ENCODE measurements at regions not wholly inside any gene's neighbourhood (a gene's known extent, or its start where the extent isn't known, plus 50 kb on each side); places are given as distances from the start of the nearest gene placed in this dataset.

GRCh38 chr9:4921449-4921848 lies 63.6 kb upstream of the JAK2 start:
- Histone ChIP-seq H3K36me3 (0 out of 22 replicates have a peak, but pooled peaks cover 0 to 3% (median 0%) of the 10 kb centered on the region in 11 experiments), H3K27me3 (no peaks in the 10 kb centered on the region), H3K9me3 (replicated peaks in 1 of 11) (peaks cover 18 to 27% (median 22%) of the 10 kb centered on the region in 11 experiments), H3K4me2 (no peak overlapping the region), H3K4me1 (0 out of 20 replicates have a peak, but pooled peaks cover 0 to 4% (median 0%) of the 10 kb centered on the region in 10 experiments), H4K20me1 (no peaks in the 10 kb centered on the region), H3K9ac (no peak overlapping the region), H3K27ac (no peak overlapping the region), H3K4me3 (no peak overlapping the region)
- no peak for TF ChIP-seq Cebpa-rat (IDR thresholded peaks at IDR 0.05)

- Histone ChIP-seq H3K4me1 (peaks cover 0 to 8% (median 0%) of the 10 kb centered on the region in 10 experiments; a peak in 6 of 20 replicates), H3K4me2 (no peak overlapping the region), H3K9me3 (replicated peaks in 1 of 11) (peaks cover 18 to 27% (median 22%) of the 10 kb centered on the region in 11 experiments), H3K27me3 (no peaks in the 10 kb centered on the region), H4K20me1 (no peaks in the 10 kb centered on the region), H3K27ac (no peak overlapping the region), H3K9ac (no peak overlapping the region), H3K4me3 (no peak overlapping the region), H3K36me3 (0 out of 22 replicates have a peak, but pooled peaks cover 0 to 3% (median 0%) of the 10 kb centered on the region in 11 experiments)
- TF ChIP-seq Cebpa-rat (IDR thresholded peaks at IDR 0.05), result no peak
Measured at GRCh38 chr9:4922101-4922500, 63.0 kb upstream of the JAK2 start.

- no peak overlapping the region for H3K4me3 ChIP-seq
- H3K9me3 ChIP-seq (replicated peaks in 1 of 11), result peaks cover 18 to 27% (median 22%) of the 10 kb centered on the region in 11 experiments
- no peak overlapping the region for H3K27ac ChIP-seq
- no peak overlapping the region for H3K9ac ChIP-seq
- peaks cover 0 to 14% (median 0%) of the 10 kb centered on the region in 10 experiments; a peak in 6 of 20 replicates for H3K4me1 ChIP-seq
- TF ChIP-seq Cebpa-rat (IDR thresholded peaks at IDR 0.05), result no peak
- 0 out of 22 replicates have a peak, but pooled peaks cover 0 to 3% (median 0%) of the 10 kb centered on the region in 11 experiments for H3K36me3 ChIP-seq
- no peaks in the 10 kb centered on the region for H3K27me3 ChIP-seq
- no peak overlapping the region for H3K4me2 ChIP-seq
- H4K20me1 ChIP-seq, result no peaks in the 10 kb centered on the region
Measured at GRCh38 chr9:4922730-4923129, 62.3 kb upstream of the JAK2 start.

GRCh38 chr9:4923141-4923540 lies 61.9 kb upstream of the JAK2 start:
- 0 out of 22 replicates have a peak, but pooled peaks cover 0 to 3% (median 0%) of the 10 kb centered on the region in 11 experiments for H3K36me3 ChIP-seq
- no peaks in the 10 kb centered on the region for H4K20me1 ChIP-seq
- H3K27ac ChIP-seq, result no peak overlapping the region
- peaks cover 18 to 27% (median 22%) of the 10 kb centered on the region in 11 experiments for H3K9me3 ChIP-seq (replicated peaks in 1 of 11)
- peaks cover 0 to 14% (median 0%) of the 10 kb centered on the region in 10 experiments; a peak in 6 of 20 replicates for H3K4me1 ChIP-seq
- TF ChIP-seq Cebpa-rat (IDR thresholded peaks at IDR 0.05), result no peak
- no peak overlapping the region for H3K4me2 ChIP-seq
- H3K9ac ChIP-seq, result no peak overlapping the region
- H3K4me3 ChIP-seq, result no peak overlapping the region
- no peaks in the 10 kb centered on the region for H3K27me3 ChIP-seq

GRCh38 chr9:4923580-4924544 lies 61.2 kb upstream of the JAK2 start:
- Histone ChIP-seq H3K4me3 (no peak overlapping the region), H3K4me2 (no peak overlapping the region), H3K27ac (no peak overlapping the region), H3K9ac (no peak overlapping the region), H3K27me3 (no peaks in the 10 kb centered on the region), H3K9me3 (replicated peaks in 1 of 11) (peaks cover 18 to 27% (median 22%) of the 10 kb centered on the region in 11 experiments), H3K36me3 (0 out of 22 replicates have a peak, but pooled peaks cover 0 to 3% (median 0%) of the 10 kb centered on the region in 11 experiments), H3K4me1 (peaks cover 0 to 14% (median 0%) of the 10 kb centered on the region in 10 experiments; a peak in 6 of 20 replicates), H4K20me1 (no peaks in the 10 kb centered on the region)
- TF ChIP-seq Cebpa-rat (IDR thresholded peaks at IDR 0.05), result no peak

GRCh38 chr9:4926239-4926638 lies 58.8 kb upstream of the JAK2 start:
- no peaks in the 10 kb centered on the region for H3K27me3 ChIP-seq
- H3K27ac ChIP-seq, result no peak overlapping the region
- H3K36me3 ChIP-seq, result 0 out of 22 replicates have a peak, but pooled peaks cover 0 to 2% (median 0%) of the 10 kb centered on the region in 11 experiments
- no peak for TF ChIP-seq Cebpa-rat (IDR thresholded peaks at IDR 0.05)
- no peaks in the 10 kb centered on the region for H4K20me1 ChIP-seq
- H3K4me1 ChIP-seq, result peaks cover 0 to 26% (median 4%) of the 10 kb centered on the region in 10 experiments; a peak in 9 of 20 replicates
- peaks cover 3 to 10% (median 4%) of the 10 kb centered on the region in 11 experiments; a peak in 21 of 22 replicates for H3K9me3 ChIP-seq (replicated peaks in 1 of 11)
- H3K4me3 ChIP-seq, result no peak overlapping the region
- H3K4me2 ChIP-seq, result no peak overlapping the region
- H3K9ac ChIP-seq, result no peak overlapping the region

GRCh38 chr9:4927043-4927471 lies 58.0 kb upstream of the JAK2 start:
- Histone ChIP-seq H3K27me3 (no peaks in the 10 kb centered on the region), H3K4me1 (peaks cover 0 to 26% (median 4%) of the 10 kb centered on the region in 10 experiments; a peak in 9 of 20 replicates), H3K4me2 (peak overlapping the region in 3 of 11 experiments; percentile 5 to 42 (median 40); a peak in 5 of 22 replicates), H3K27ac (no peak overlapping the region), H3K9ac (no peak overlapping the region), H4K20me1 (no peaks in the 10 kb centered on the region), H3K9me3 (replicated peaks in 1 of 11) (0 out of 22 replicates have a peak, but pooled peaks cover 0 to 2% (median 0%) of the 10 kb centered on the region in 11 experiments), H3K36me3 (no peaks in the 10 kb centered on the region), H3K4me3 (no peak overlapping the region)
- no peak for TF ChIP-seq Cebpa-rat (IDR thresholded peaks at IDR 0.05)

- no peak for TF ChIP-seq Cebpa-rat (IDR thresholded peaks at IDR 0.05)
- no peak overlapping the region for H3K9ac ChIP-seq
- peaks cover 0 to 29% (median 4%) of the 10 kb centered on the region in 10 experiments; a peak in 9 of 20 replicates for H3K4me1 ChIP-seq
- no peak overlapping the region for H3K4me2 ChIP-seq
- H3K4me3 ChIP-seq, result no peak overlapping the region
- no peaks in the 10 kb centered on the region for H4K20me1 ChIP-seq
- no peak overlapping the region for H3K27ac ChIP-seq
- no peaks in the 10 kb centered on the region for H3K36me3 ChIP-seq
- H3K9me3 ChIP-seq (replicated peaks in 1 of 11), result no peaks in the 10 kb centered on the region
- H3K27me3 ChIP-seq, result no peaks in the 10 kb centered on the region
Measured at GRCh38 chr9:4927701-4928100, 57.4 kb upstream of the JAK2 start.

- Histone ChIP-seq H3K27ac (no peak overlapping the region), H3K4me1 (peaks cover 0 to 45% (median 5%) of the 10 kb centered on the region in 10 experiments; a peak in 10 of 20 replicates), H3K9ac (no peak overlapping the region), H3K4me2 (peak overlapping the region in 4 of 11 experiments; percentile 4 to 39 (median 16); a peak in 4 of 22 replicates), H3K27me3 (no peaks in the 10 kb centered on the region), H4K20me1 (no peaks in the 10 kb centered on the region), H3K4me3 (no peak overlapping the region), H3K9me3 (replicated peaks in 1 of 11) (no peaks in the 10 kb centered on the region), H3K36me3 (no peaks in the 10 kb centered on the region)
- TF ChIP-seq Cebpa-rat (IDR thresholded peaks at IDR 0.05), result no peak
Measured at GRCh38 chr9:4929917-4930316, 55.2 kb upstream of the JAK2 start.
